WTC11 (cell line): ENCODE measurements at regions not wholly inside any gene's neighbourhood (a gene's known extent, or its start where the extent isn't known, plus 50 kb on each side); places are given as distances from the start of the nearest gene placed in this dataset.
A peak's percentile ranks its signal among the peaks of the same experiment; 100 is the strongest.

ENCODE experiments used
- ATAC-seq: fragments of 200-7000 bp; cut with Tn5 transposase; 2 replicates; pipeline ENCODE4 v1.10.0; 2021; ENCODE audit warnings: mild to moderate bottlenecking, moderate library complexity
- CTCF ChIA-PET: fragments of 300-600 bp; sonication (Branson Sonifier 250); formaldehyde crosslinking; loops from one replicate; lab custom pipeline; 2021; ENCODE audit warnings: antibody characterized with exemption; lab: Charles Lee
- POLR2A ChIA-PET: fragments of 350-600 bp; sonication (Branson Sonifier 250); formaldehyde crosslinking; loops from one replicate; lab custom pipeline; 2021; ENCODE audit warnings: antibody characterized with exemption; lab: Charles Lee
- DNase-seq: peaks from one replicate; pipeline ENCODE4 v3.0.0; 2021; ENCODE audit warnings: low spot score
- H3K27ac Mint-ChIP-seq: 2 replicates; pipeline ENCODE4 v1.8.0; 2021; ENCODE audit warnings: mixed read lengths
- H3K27me3 Mint-ChIP-seq: 2 replicates; pipeline ENCODE4 v1.8.0; 2021; ENCODE audit warnings: low read depth, mild to moderate bottlenecking, moderate library complexity, mixed read lengths
- H3K36me3 Mint-ChIP-seq: 2 replicates; pipeline ENCODE4 v1.8.0; 2021; ENCODE audit warnings: mixed read lengths
- H3K4me1 Mint-ChIP-seq: 2 replicates; pipeline ENCODE4 v1.8.0; 2022; ENCODE audit warnings: mixed read lengths
- H3K4me3 Mint-ChIP-seq: 2 replicates; pipeline ENCODE4 v1.8.0; 2021; ENCODE audit warnings: mild to moderate bottlenecking, moderate library complexity, mixed read lengths
- H3K9me3 Mint-ChIP-seq: 2 replicates; pipeline ENCODE4 v1.8.0; 2021; ENCODE audit warnings: mixed read lengths
- AFF4 ChIP-seq: sonication (generic); formaldehyde crosslinking; IDR thresholded peaks from 2 replicates; pipeline ENCODE4 v1.8.1; 2023; ENCODE audit warnings: mild to moderate bottlenecking, missing genetic modification reagents, borderline replicate concordance
- ATF2 ChIP-seq: sonication (generic); formaldehyde crosslinking; IDR thresholded peaks from 2 replicates; pipeline ENCODE4 v1.8.1; 2022; ENCODE audit warnings: low read depth, missing genetic modification reagents, borderline replicate concordance
- CBFB ChIP-seq: sonication (generic); formaldehyde crosslinking; IDR thresholded peaks from 2 replicates; pipeline ENCODE4 v1.8.1; 2022; ENCODE audit warnings: mild to moderate bottlenecking, low read depth, missing genetic modification reagents
- ELF4 ChIP-seq: sonication (generic); formaldehyde crosslinking; IDR thresholded peaks from 2 replicates; pipeline ENCODE4 v1.8.1; 2022; ENCODE audit warnings: low read depth, mild to moderate bottlenecking, moderate library complexity, missing genetic modification reagents
- ESRRA ChIP-seq: sonication (generic); formaldehyde crosslinking; IDR thresholded peaks from 2 replicates; pipeline ENCODE4 v1.8.1; 2022; ENCODE audit warnings: mild to moderate bottlenecking, missing genetic modification reagents, borderline replicate concordance
- FOXJ3 ChIP-seq: sonication (generic); formaldehyde crosslinking; IDR thresholded peaks from 2 replicates; pipeline ENCODE4 v1.9.0; 2021; ENCODE audit warnings: missing genetic modification reagents, mild to moderate bottlenecking, borderline replicate concordance
- HMGA2 ChIP-seq: fragments of 250-450 bp; sonication (Bioruptor Pico); IDR thresholded peaks from 2 replicates; pipeline ENCODE4 v1.4.0; 2021; ENCODE audit warnings: mild to moderate bottlenecking, moderate library complexity
- HMGXB4 ChIP-seq: sonication (generic); formaldehyde crosslinking; IDR thresholded peaks from 2 replicates; pipeline ENCODE4 v1.8.1; 2023; ENCODE audit warnings: mild to moderate bottlenecking, moderate library complexity, missing genetic modification reagents
- IRF1 ChIP-seq: sonication (generic); formaldehyde crosslinking; IDR thresholded peaks from 2 replicates; pipeline ENCODE4 v1.8.0; 2023; ENCODE audit warnings: missing genetic modification reagents
- JAZF1 ChIP-seq: fragments of 250-450 bp; sonication (Bioruptor Pico); IDR thresholded peaks from 2 replicates; pipeline ENCODE4 v1.9.0; 2021; ENCODE audit warnings: moderate library complexity, mild to moderate bottlenecking, inconsistent platforms
- NR2C2 ChIP-seq: sonication (generic); formaldehyde crosslinking; IDR thresholded peaks from 2 replicates; pipeline ENCODE4 v1.8.0; 2022; ENCODE audit warnings: mild to moderate bottlenecking, missing genetic modification reagents
- RELA ChIP-seq: sonication (generic); formaldehyde crosslinking; IDR thresholded peaks from 2 replicates; pipeline ENCODE4 v1.8.1; 2022; ENCODE audit warnings: missing genetic modification reagents, mild to moderate bottlenecking, borderline replicate concordance
- SMAD4 ChIP-seq: sonication (generic); formaldehyde crosslinking; IDR thresholded peaks from 2 replicates; pipeline ENCODE4 v1.8.0; 2022; ENCODE audit warnings: mild to moderate bottlenecking, missing genetic modification reagents
- TCF7 ChIP-seq: sonication (generic); formaldehyde crosslinking; IDR thresholded peaks from 2 replicates; pipeline ENCODE4 v1.8.0; 2022; ENCODE audit warnings: mild to moderate bottlenecking, low read depth, missing genetic modification reagents, moderate library complexity
- TEAD4 ChIP-seq: sonication (generic); formaldehyde crosslinking; IDR thresholded peaks from 2 replicates; pipeline ENCODE4 v1.8.0; 2022; ENCODE audit warnings: mild to moderate bottlenecking, missing genetic modification reagents
- ZNF232 ChIP-seq: sonication (generic); formaldehyde crosslinking; IDR thresholded peaks from 2 replicates; pipeline ENCODE4 v1.8.0; 2022; ENCODE audit warnings: mild to moderate bottlenecking, missing genetic modification reagents
- ZNF396 ChIP-seq: fragments of 250-450 bp; sonication (Bioruptor Pico); IDR thresholded peaks from 2 replicates; pipeline ENCODE4 v1.8.0; 2021; ENCODE audit warnings: mild to moderate bottlenecking, moderate library complexity, borderline replicate concordance

- POLR2A ChIA-PET, result no interaction called here
- CTCF ChIA-PET, result no interaction called here
Measured at GRCh38 chr1:193919827-193920226, 733.4 kb upstream of the B3GALT2 start.

GRCh38 chr1:193916452-193916851, 730.0 kb upstream of the B3GALT2 start:
- Mint-ChIP-seq H3K36me3 (peaks cover 9% of the 10 kb centered on the region), H3K4me1 (peaks cover 17% of the 10 kb centered on the region), H3K4me3 (no peak overlapping the region)

More at GRCh38 chr1:193919827-193920226, 733.4 kb upstream of the B3GALT2 start:
- DNase-seq (no peak), ATAC-seq (no peak)
- TF ChIP-seq ZNF396 (CRISPR knock-in tag), result no peak
- H3K36me3 Mint-ChIP-seq, result peaks cover 14% of the 10 kb centered on the region
- H3K27me3 Mint-ChIP-seq, result no peaks in the 10 kb centered on the region
- H3K27ac Mint-ChIP-seq, result no peak overlapping the region
- no peak overlapping the region for H3K4me3 Mint-ChIP-seq
- H3K9me3 Mint-ChIP-seq, result peaks cover 26% of the 10 kb centered on the region
- H3K4me1 Mint-ChIP-seq, result peaks cover 17% of the 10 kb centered on the region

GRCh38 chr1:193914871-193915270, 728.5 kb upstream of the B3GALT2 start:
- POLR2A ChIA-PET, result no interaction called here
- DNase-seq (no peak), ATAC-seq (no peak)
- Mint-ChIP-seq H3K9me3 (peaks cover 10% of the 10 kb centered on the region; the same call in 1 of the 2 replicates), H3K27me3 (no peaks in the 10 kb centered on the region), H3K27ac (no peak overlapping the region), H3K36me3 (peaks cover 7% of the 10 kb centered on the region; the same call in 1 of the 2 replicates), H3K4me3 (no peak overlapping the region), H3K4me1 (peaks cover 17% of the 10 kb centered on the region)
- TF ChIP-seq ESRRA (CRISPR knock-in tag), result no peak
- no peak for TF ChIP-seq ZNF232 (CRISPR knock-in tag)
- TF ChIP-seq CBFB, result no peak
- CTCF ChIA-PET, result no interaction called here

More at GRCh38 chr1:193916452-193916851, 730.0 kb upstream of the B3GALT2 start:
- DNase-seq (no peak), ATAC-seq (peak; percentile 61)
- no peaks in the 10 kb centered on the region for H3K27me3 Mint-ChIP-seq
- ChIA-PET CTCF (no interaction called here), POLR2A (no interaction called here)
- H3K9me3 Mint-ChIP-seq, result peaks cover 17% of the 10 kb centered on the region
- TF ChIP-seq NR2C2 (CRISPR knock-in tag) (no peak), FOXJ3 (CRISPR knock-in tag) (no peak), ZNF232 (CRISPR knock-in tag) (no peak)
- H3K27ac Mint-ChIP-seq, result no peak overlapping the region

- no peak for DNase-seq
- Mint-ChIP-seq H3K4me3 (no peak overlapping the region), H3K27me3 (no peaks in the 10 kb centered on the region)
- CTCF ChIA-PET, result no interaction called here
- TF ChIP-seq IRF1 (CRISPR knock-in tag), result no peak
- no peak for TF ChIP-seq TCF7 (CRISPR knock-in tag)
- no peak for TF ChIP-seq HMGXB4 (CRISPR knock-in tag)
- no peak for TF ChIP-seq TEAD4 (CRISPR knock-in tag)
- TF ChIP-seq AFF4 (CRISPR knock-in tag), result no peak
- TF ChIP-seq SMAD4, result no peak
- TF ChIP-seq ATF2 (CRISPR knock-in tag), result no peak
- TF ChIP-seq JAZF1, result no peak
- TF ChIP-seq ELF4, result no peak
- no peak for TF ChIP-seq RELA (CRISPR knock-in tag)
- no peak for TF ChIP-seq FOXJ3 (CRISPR knock-in tag)
- TF ChIP-seq HMGA2 (CRISPR knock-in tag), result no peak
- TF ChIP-seq, all 79 proteins: peak for 0
- Mint-ChIP-seq H3K36me3 (no peaks in the 10 kb centered on the region), H3K27ac (no peak overlapping the region), H3K4me1 (no peaks in the 10 kb centered on the region), H3K9me3 (peaks cover 7% of the 10 kb centered on the region; the same call in 1 of the 2 replicates)
- no peak for ATAC-seq
- POLR2A ChIA-PET, result no interaction called here
Measured at GRCh38 chr1:193909406-193910082, 723.1 kb upstream of the B3GALT2 start.
